H1 (cell line): ENCODE measurements at regions not wholly inside any gene's neighbourhood (a gene's known extent, or its start where the extent isn't known, plus 50 kb on each side); places are given as distances from the start of the nearest gene placed in this dataset.

ENCODE experiments used
- EP300 ChIP-seq, 2 experiments: IDR thresholded peaks; 1 replicate in 1 of 2; 2 replicates in 1 of 2; pipeline ENCODE4 v1.6.1; 2011 to 2012; ENCODE audit warnings: low read depth in 2 of 2, low read length in 2 of 2, mild to moderate bottlenecking in 2 of 2, borderline replicate concordance in 1 of 2, inconsistent platforms in 1 of 2, moderate library complexity in 1 of 2
- POLR2AphosphoS5 ChIP-seq: IDR thresholded peaks from 2 replicates; pipeline ENCODE4 v1.6.1; 2011; ENCODE audit warnings: low read depth, low read length
- USF2 ChIP-seq: IDR thresholded peaks from 2 replicates; pipeline ENCODE4 v1.6.1; 2011; ENCODE audit warnings: low read length, improper control_type of control experiment

GRCh38 chr6:4447639-4448330 lies 312.4 kb upstream of the ECI2 start (continued):
- TF ChIP-seq POLR2AphosphoS5 (no peak), EP300 (IDR thresholded peaks at IDR 0.05; ENCODE audit: borderline replicate concordance in 1 of 2, low read depth in 2 of 2, low read length in 2 of 2) (no peak), USF2 (no peak)
